Mesendoderm (in vitro differentiated cells): ENCODE measurements at regions not wholly inside any gene's neighbourhood (a gene's known extent, or its start where the extent isn't known, plus 50 kb on each side); places are given as distances from the start of the nearest gene placed in this dataset.
"Not testable (repeated sequence)": the region's sequence is repeated elsewhere in the genome, so short reads cannot be mapped to it uniquely, and the experiment has no call there.

ENCODE experiments used
- DNase-seq: peaks from one replicate; pipeline ENCODE4 v3.0.0; 2013
- H2AK5ac ChIP-seq: 2 replicates; pipeline ENCODE4 v1.6.1; 2013; ENCODE audit warnings: low read length, inconsistent platforms
- H2BK120ac ChIP-seq: 2 replicates; pipeline ENCODE4 v1.6.1; 2013; ENCODE audit warnings: low read depth, mild to moderate bottlenecking, low read length, moderate library complexity, mixed read lengths
- H2BK15ac ChIP-seq: replicated peaks from 2 replicates; pipeline ENCODE4 v1.6.1; 2013; ENCODE audit warnings: low read depth, mild to moderate bottlenecking, moderate library complexity
- H2BK5ac ChIP-seq: 2 replicates; pipeline ENCODE4 v1.6.1; 2013; ENCODE audit warnings: low read length, inconsistent platforms
- H3K18ac ChIP-seq: 2 replicates; pipeline ENCODE4 v1.6.1; 2013; ENCODE audit warnings: mild to moderate bottlenecking, low read length, mixed read lengths
- H3K23ac ChIP-seq: one replicate; pipeline ENCODE4 v1.6.1; 2013; ENCODE audit warnings: low read length
- H3K27ac ChIP-seq: 2 replicates; pipeline ENCODE4 v1.5.1; 2013; ENCODE audit warnings: low read depth, mild to moderate bottlenecking, inconsistent platforms, low read length, moderate library complexity
- H3K27me3 ChIP-seq: 2 replicates; pipeline ENCODE4 v1.6.1; 2013; ENCODE audit warnings: low read length, control low read depth, mild to moderate bottlenecking, inconsistent platforms; ENCODE audit not compliant: insufficient read depth, poor library complexity
- H3K36me3 ChIP-seq: 2 replicates; pipeline ENCODE4 v1.6.1; 2013; ENCODE audit warnings: low read length, inconsistent platforms; ENCODE audit not compliant: control insufficient read depth, insufficient read depth
- H3K4ac ChIP-seq: one replicate; pipeline ENCODE4 v1.6.1; 2013; ENCODE audit warnings: low read depth, mild to moderate bottlenecking, low read length, moderate library complexity
- H3K4me1 ChIP-seq: 2 replicates; pipeline ENCODE4 v1.6.1; 2013; ENCODE audit warnings: low read depth, low read length, inconsistent platforms; ENCODE audit not compliant: control insufficient read depth
- H3K4me2 ChIP-seq: 2 replicates; pipeline ENCODE4 v1.6.1; 2013; ENCODE audit warnings: low read length
- H3K4me3 ChIP-seq: 2 replicates; pipeline ENCODE4 v1.5.1; 2013; ENCODE audit warnings: mild to moderate bottlenecking, low read length
- H3K56ac ChIP-seq: one replicate; pipeline ENCODE4 v1.6.1; 2013; ENCODE audit warnings: low read length
- H3K79me1 ChIP-seq: 2 replicates; pipeline ENCODE4 v1.6.1; 2013; ENCODE audit warnings: low read length, inconsistent platforms
- H3K79me2 ChIP-seq: 2 replicates; pipeline ENCODE4 v1.6.1; 2013; ENCODE audit warnings: mild to moderate bottlenecking, low read length; ENCODE audit not compliant: control insufficient read depth, insufficient read depth
- H3K9ac ChIP-seq: 2 replicates; pipeline ENCODE4 v1.6.1; 2013; ENCODE audit warnings: low read length, inconsistent platforms
- H4K5ac ChIP-seq: one replicate; pipeline ENCODE4 v1.6.1; 2013; ENCODE audit warnings: low read length
- H4K8ac ChIP-seq: one replicate; pipeline ENCODE4 v1.6.1; 2013; ENCODE audit warnings: low read depth, mild to moderate bottlenecking, control low read depth, low read length, moderate library complexity
- WGBS: extraction: QIAGEN DNeasy Blood & Tissue Kit; methylation state at CpG from one replicate; pipeline ENCODE4 v1.1.7; 2013; ENCODE audit warnings: low lambda C conversion rate, missing lambda C conversion rate; ENCODE audit not compliant: insufficient coverage; ENCODE audit errors: extremely low coverage; 5-methylcytosine and 5-hydroxymethylcytosine counted together

DNA sequence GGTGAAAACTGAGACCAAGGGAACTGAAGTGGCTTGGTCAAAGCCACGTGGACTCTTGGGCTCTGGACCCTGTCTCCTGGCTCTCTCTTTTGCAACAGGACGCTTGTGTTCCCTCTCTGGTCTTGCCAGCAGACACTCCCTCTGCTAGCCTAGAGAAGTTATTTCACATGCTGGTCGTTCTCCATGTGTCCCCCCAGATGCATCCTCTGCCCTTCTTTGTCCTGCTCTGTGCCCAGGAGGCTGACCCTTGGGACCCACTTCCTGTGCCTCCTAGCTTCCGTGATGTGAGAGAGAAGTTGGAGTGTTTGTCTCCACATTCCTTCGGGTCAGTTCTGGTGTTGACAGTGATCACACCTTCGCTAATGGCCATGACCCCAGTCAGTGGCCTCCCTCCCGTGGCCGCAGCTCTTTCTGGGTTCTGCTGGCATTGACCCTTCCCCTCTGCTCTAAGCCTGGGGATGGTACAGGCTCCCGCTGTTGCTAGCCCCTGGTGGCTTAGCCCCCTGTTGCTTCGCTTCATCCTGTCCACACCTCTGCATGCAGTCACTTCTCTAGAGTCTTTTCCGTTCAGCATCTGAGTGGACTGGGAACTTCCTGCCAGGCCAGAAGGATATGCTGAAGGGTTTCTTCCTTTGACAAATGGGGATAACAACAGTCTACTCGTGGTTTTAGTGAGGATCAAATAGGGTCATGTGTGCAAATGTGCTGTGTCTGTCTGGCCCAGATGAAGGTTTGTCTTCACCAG lies 70.1 kb upstream of the BMP2 start:
- Histone ChIP-seq H2BK120ac (no peak overlapping the region), H3K4ac (no peak overlapping the region), H3K36me3 (no peaks in the 10 kb centered on the region), H2AK5ac (no peak overlapping the region), H3K18ac (no peak overlapping the region), H3K27me3 (no peaks in the 10 kb centered on the region), H3K79me1 (no peaks in the 10 kb centered on the region), H3K9ac (no peak overlapping the region), H3K56ac (peak overlapping the region; percentile 36), H4K5ac (no peak overlapping the region), H3K4me3 (no peak overlapping the region), H3K23ac (no peak overlapping the region), H3K4me2 (no peak overlapping the region), H3K4me1 (no peaks in the 10 kb centered on the region), H4K8ac (no peak overlapping the region), H3K27ac (peak overlapping the region; percentile 10), H3K79me2 (no peaks in the 10 kb centered on the region), H2BK5ac (no peak overlapping the region), H2BK15ac (no peak overlapping the region)
- DNase-seq = peak; percentile 45
- no CpG with 5 or more reads among the region's 12 CpGs for WGBS

- H4K8ac ChIP-seq = no peak overlapping the region
- no CpG with 5 or more reads among the region's 4 CpGs for WGBS
Measured at GRCh38 chr20:6696001-6696400, 71.5 kb upstream of the BMP2 start.

GRCh38 chr20:6693808-6694198 lies 73.7 kb upstream of the BMP2 start:
- WGBS = no CpG with 5 or more reads among the region's 3 CpGs
- H2BK5ac ChIP-seq, H4K8ac ChIP-seq: not testable (repeated sequence)

More at GRCh38 chr20:6696001-6696400, 71.5 kb upstream of the BMP2 start:
- no peak overlapping the region for H3K18ac ChIP-seq
- DNase-seq = no peak
- H3K9ac ChIP-seq = no peak overlapping the region
- H3K4me3 ChIP-seq = no peak overlapping the region
- H2BK15ac ChIP-seq = no peak overlapping the region
- no peak overlapping the region for H3K4me2 ChIP-seq
- H4K5ac ChIP-seq = no peak overlapping the region
- H2BK120ac ChIP-seq = no peak overlapping the region
- no peaks in the 10 kb centered on the region for H3K36me3 ChIP-seq
- H2AK5ac ChIP-seq = no peak overlapping the region
- no peak overlapping the region for H3K56ac ChIP-seq
- H3K4me1 ChIP-seq = no peaks in the 10 kb centered on the region
- H3K4ac ChIP-seq = no peak overlapping the region
- no peaks in the 10 kb centered on the region for H3K79me1 ChIP-seq
- no peaks in the 10 kb centered on the region for H3K79me2 ChIP-seq
- no peak overlapping the region for H2BK5ac ChIP-seq
- no peaks in the 10 kb centered on the region for H3K27me3 ChIP-seq
- no peak overlapping the region for H3K27ac ChIP-seq
- no peak overlapping the region for H3K23ac ChIP-seq

DNA sequence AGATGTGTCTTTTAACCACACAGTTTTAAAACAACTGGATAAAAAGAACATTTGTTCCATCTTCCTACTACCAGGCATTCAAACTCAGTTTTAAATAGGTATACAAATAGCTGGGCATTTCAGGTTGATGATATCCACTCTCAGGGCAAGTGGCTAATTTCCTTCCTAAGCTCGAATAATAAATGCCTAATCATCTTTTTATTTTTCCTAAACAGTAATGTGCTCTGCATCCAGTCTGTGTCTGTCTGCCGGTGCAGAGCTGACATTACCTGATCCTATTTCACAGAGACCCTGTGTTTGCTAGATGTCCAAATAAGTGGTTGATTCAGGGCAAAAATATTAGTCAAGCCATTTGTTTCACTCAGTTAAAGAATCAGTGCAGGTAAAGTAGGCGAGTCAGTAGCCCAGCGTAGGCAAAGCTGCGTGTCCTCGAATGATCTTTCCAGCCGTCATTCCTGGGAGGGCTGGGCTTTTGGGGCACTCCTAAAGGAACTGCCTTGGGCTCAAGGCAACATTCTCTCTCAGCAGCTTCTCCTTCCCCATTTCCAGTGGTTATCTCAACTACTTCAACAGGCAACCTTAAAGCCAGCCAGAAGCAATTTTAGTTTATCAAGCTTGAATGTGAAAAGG lies 74.2 kb upstream of the BMP2 start:
- H3K18ac ChIP-seq = no peak overlapping the region
- no peak overlapping the region for H3K4ac ChIP-seq
- no peaks in the 10 kb centered on the region for H3K27me3 ChIP-seq
- H3K4me1 ChIP-seq = no peaks in the 10 kb centered on the region
- no peaks in the 10 kb centered on the region for H3K36me3 ChIP-seq
- no peak overlapping the region for H4K5ac ChIP-seq
- H2BK120ac ChIP-seq = no peak overlapping the region
- H3K27ac ChIP-seq = no peak overlapping the region
- no peak overlapping the region for H3K4me3 ChIP-seq
- no peaks in the 10 kb centered on the region for H3K79me2 ChIP-seq
- no peak overlapping the region for H2BK5ac ChIP-seq
- DNase-seq = no peak
- H2BK15ac ChIP-seq = peak overlapping the region; percentile 62
- WGBS = no CpG with 5 or more reads among the region's 7 CpGs
- H3K23ac ChIP-seq = no peak overlapping the region
- H3K79me1 ChIP-seq = no peaks in the 10 kb centered on the region
- H3K9ac ChIP-seq = no peak overlapping the region
- H3K56ac ChIP-seq = no peak overlapping the region
- no peak overlapping the region for H2AK5ac ChIP-seq
- H4K8ac ChIP-seq = no peak overlapping the region
- no peak overlapping the region for H3K4me2 ChIP-seq

More at GRCh38 chr20:6693808-6694198, 73.7 kb upstream of the BMP2 start:
- not testable (repeated sequence) for H3K27me3 ChIP-seq, H3K9ac ChIP-seq, H2BK120ac ChIP-seq, H3K56ac ChIP-seq, H3K4ac ChIP-seq, H3K4me1 ChIP-seq, H2AK5ac ChIP-seq, H3K18ac ChIP-seq, H3K23ac ChIP-seq, H4K5ac ChIP-seq, H3K4me3 ChIP-seq, H3K79me1 ChIP-seq, H3K36me3 ChIP-seq, H3K4me2 ChIP-seq, H3K27ac ChIP-seq, H3K79me2 ChIP-seq, DNase-seq
- peak overlapping the region; percentile 62 for H2BK15ac ChIP-seq

- Histone ChIP-seq H4K5ac (no peak overlapping the region), H3K4me3 (no peak overlapping the region), H3K27me3 (no peaks in the 10 kb centered on the region), H2BK120ac (no peak overlapping the region), H3K18ac (no peak overlapping the region), H2AK5ac (no peak overlapping the region), H3K4me1 (no peaks in the 10 kb centered on the region), H3K79me2 (no peaks in the 10 kb centered on the region), H3K23ac (no peak overlapping the region), H3K4me2 (no peak overlapping the region), H4K8ac (no peak overlapping the region), H3K79me1 (no peaks in the 10 kb centered on the region), H3K9ac (no peak overlapping the region), H3K27ac (no peak overlapping the region), H3K56ac (no peak overlapping the region), H2BK5ac (no peak overlapping the region), H2BK15ac (no peak overlapping the region), H3K36me3 (no peaks in the 10 kb centered on the region), H3K4ac (no peak overlapping the region)
- no peak for DNase-seq
- no CpG with 5 or more reads among the region's 10 CpGs for WGBS
Measured at GRCh38 chr20:6692566-6693173, 74.8 kb upstream of the BMP2 start.
